GF-D8 (cell line): ENCODE measurements at regions not wholly inside any gene's neighbourhood (a gene's known extent, or its start where the extent isn't known, plus 50 kb on each side); places are given as distances from the start of the nearest gene placed in this dataset.

Experiments used
- DNase-seq: peaks from one replicate; lab custom pipeline; 2025; lab: John Stamatoyannopoulos, UW

- DNase-seq: no peak
Measured at GRCh38 chr5:71865665-71866320, 146.7 kb downstream of the CARTPT start.

- DNase-seq: no peak
Measured at GRCh38 chr5:71872311-71872864, 153.3 kb downstream of the CARTPT start.

GRCh38 chr5:71873191-71873591, 154.1 kb downstream of the CARTPT start:
- no peak for DNase-seq

DNA sequence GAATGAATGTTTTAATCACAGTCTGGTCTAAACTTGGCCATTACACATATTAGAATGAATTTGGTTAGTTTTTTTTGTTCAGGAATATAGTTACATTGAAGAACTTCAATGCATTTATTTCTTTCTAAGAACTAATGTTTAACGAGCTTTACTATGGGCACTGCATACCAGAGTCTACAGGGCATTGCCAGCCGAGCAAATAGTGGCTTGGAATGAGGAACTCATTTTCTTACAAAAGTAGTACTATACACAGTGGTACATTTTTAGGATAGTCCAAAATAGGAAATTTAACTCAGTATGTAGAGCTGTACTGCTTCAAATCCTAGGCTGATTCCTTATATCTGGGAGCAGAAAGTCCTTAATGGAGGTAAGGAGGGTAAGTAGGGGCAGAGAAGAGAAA, 155.4 kb downstream of the CARTPT start:
- no peak for DNase-seq

GRCh38 chr5:71877511-71877910, 158.4 kb downstream of the CARTPT start:
- DNase-seq: no peak

DNA sequence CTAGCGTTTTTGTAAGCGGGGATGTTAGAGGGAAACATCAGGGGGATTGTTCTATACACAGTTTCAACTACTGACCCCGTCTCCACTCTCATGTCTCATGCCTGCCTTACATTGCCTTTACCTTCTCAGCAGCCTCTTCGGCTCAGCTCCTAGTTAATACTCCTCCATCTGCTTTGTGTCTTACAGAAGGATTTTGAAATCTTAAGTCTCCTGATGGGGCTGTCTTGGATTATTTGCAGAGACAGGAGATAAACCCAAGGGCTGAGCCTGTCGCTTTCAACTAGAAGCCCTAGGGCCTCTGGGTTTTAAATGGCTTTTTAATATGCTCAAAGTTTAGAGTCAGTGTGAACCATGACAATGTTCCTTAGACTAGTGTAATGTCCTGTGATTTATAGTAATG, 161.5 kb downstream of the CARTPT start:
- no peak for DNase-seq

GRCh38 chr5:71882826-71883741, 164.0 kb downstream of the CARTPT start:
- DNase-seq: no peak

- no peak for DNase-seq
Measured at GRCh38 chr5:71883742-71884103, 164.6 kb downstream of the CARTPT start.

DNA sequence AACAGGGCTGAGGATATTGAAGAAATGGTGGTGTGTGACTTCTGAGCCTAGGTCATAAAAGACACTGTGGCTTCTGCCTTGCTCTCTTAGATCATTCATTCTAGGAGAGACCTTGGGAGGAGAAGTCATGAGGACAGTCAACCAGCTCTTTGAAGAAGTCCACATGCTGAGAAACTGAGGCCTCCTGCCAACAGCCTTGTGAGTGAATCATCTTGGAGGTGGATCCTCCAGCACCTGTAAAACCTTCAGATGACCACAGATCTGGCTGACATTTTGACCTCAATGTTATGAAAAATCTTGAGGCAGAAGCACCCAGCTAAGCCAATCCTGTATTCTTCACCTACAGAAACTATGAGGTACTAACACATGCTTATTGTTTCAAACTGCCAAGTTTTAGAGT, 165.9 kb downstream of the CARTPT start:
- no peak for DNase-seq

DNA sequence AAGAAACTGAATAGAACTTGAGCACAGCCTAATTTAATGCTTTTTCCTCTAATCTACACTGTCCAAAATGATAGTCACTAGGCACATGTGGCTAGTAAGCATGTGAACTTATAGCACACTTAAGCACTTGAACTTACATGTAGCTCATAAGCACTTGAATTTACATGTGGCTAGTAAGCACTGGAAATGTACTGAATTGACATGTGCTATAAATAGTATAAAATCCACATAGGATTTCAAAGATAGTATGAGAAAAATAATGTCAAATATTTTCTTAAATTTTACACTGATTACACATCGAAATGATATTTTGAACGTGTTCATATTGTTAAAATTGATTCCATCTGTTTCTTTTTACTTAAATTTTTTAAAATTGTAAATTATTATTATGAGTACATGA, 167.3 kb downstream of the CARTPT start:
- no peak for DNase-seq

DNA sequence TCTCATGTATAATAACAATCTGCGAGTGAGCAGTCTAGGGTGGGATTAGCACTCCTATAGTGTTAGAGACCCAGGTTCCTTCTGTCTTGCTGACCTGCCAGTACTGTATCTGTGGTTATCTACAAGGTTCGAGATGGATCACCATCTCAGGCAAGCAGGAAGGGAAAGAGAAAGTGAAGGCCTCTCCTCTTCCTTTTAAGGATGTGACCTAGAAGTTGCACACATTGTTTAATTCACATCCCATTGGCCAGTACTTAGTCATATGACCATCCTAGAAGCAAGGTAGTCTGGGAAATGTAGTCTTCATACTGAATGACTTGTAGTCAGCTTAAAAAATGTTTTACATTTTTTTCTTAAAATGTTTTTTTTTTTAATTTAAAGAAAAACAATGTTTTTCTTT, 168.6 kb downstream of the CARTPT start:
- DNase-seq: no peak

DNA sequence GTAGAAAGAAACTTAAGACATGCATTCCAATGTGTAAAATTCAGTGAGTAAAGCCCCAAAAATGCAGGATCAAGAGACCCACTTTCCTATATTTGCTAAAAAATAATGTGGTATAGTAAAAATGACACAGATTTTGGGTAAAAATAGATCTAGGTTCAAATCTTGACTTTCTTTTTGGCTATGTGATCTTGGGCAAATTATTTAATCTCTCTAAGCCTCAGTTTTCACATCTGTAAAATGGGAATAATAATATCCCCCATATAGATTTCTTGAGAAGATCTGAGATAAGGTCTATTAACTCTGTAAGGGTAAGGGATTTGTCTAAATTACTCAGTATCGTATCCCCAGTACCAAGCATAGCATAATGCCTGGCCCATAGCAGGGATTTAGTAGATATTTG, 172.3 kb downstream of the CARTPT start:
- no peak for DNase-seq

DNA sequence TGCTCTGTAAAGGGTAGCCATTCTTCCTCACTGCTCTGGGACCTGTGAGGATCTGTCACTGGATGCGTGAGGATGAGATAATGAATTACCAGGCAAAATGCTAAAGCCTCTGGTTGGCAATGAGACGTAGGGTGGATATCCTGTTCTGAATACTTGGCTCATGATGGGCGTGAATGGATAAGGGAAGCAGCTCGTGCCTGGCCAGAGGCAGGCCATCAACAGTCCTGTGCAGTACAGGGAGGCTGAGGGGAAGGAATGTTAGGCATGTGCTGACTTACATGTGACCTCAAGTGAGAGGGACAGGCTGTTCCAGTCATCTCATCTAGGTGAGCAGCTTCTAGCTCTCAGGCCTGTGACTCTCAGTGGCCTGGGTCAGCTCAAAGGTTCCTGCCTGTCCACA, 172.8 kb downstream of the CARTPT start:
- no peak for DNase-seq

DNA sequence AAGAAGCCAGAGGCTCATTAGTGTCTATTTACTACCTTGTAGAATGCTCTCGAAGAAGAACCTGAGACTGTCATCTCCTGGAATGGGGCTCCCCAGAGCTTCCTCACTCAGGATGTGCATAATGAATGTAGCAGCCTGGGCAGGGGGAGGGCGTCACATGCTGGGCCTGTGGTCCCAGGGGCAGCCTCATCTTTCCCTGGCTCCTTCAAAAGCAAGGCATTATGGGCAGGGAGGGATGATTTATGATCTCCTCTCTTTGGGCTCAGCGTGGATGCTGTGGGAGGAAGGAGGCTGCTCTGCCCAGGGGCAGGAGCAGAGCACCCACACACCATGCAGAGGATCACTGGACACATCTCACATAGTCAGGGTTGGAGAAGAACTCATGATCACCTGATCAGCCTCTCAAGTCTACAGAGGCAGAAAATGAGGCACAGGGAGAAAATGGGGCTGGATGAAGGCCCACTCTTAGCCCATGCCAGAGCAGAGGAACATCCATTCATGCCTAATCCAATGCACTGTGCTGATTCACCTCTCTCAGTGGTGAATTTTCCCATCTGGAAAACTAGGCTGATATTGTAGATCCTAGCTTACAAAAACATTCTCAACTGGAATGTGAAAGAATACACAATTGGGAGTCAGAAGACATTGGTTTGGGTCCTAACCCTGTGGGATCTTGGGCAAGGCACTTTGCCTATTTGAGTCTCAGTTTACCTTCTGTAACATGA, 173.7 kb downstream of the CARTPT start:
- DNase-seq: no peak

DNA sequence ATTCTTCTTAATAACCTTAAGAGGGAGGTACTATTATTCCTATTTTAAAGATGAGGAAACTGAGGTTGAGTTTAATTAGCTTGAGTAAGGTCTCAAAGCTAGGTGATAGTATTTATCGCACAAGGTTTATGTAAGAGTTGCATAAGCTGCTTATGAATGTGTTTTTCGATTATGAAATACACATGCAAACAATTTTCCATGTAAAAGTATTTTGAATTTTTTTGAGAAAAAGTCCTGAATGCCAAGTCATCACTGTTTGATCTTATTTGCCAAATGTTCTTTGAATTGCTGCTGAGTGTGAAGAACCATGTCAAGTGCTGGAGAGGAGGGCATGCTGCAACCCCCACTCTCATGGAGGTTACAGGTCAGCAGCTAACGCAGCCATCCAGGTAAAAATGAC, 174.4 kb downstream of the CARTPT start:
- no peak for DNase-seq

GRCh38 chr5:71894091-71894490, 175.0 kb downstream of the CARTPT start:
- no peak for DNase-seq

GRCh38 chr5:71895546-71895945, 176.5 kb downstream of the CARTPT start:
- DNase-seq: no peak

DNA sequence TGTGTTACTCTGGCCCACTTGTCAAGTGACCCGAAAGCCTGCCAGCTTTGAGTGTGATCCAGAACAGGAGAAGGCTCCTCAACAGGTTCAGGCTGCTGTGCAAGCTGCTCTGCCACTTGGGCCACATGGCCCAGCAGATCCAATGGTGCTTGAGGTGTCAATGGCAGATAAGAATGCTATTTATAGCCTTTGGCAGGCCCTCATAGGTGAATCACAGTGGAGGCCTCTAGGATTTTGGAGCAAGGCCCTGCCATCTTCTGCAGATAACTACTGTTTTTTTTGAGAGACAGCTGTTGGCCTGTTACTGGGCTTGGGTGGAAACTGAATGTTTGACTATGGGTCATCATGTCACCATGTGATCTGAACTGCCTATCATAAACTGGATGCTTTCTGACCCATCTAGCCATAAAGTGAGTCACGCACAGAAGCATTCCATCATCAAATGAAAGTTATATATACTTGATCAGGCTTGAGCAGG, 180.8 kb downstream of the CARTPT start:
- no peak for DNase-seq

GRCh38 chr5:71903808-71904207, 184.7 kb downstream of the CARTPT start:
- DNase-seq: no peak

- no peak for DNase-seq
Measured at GRCh38 chr5:71904852-71905251, 185.8 kb downstream of the CARTPT start.

DNA sequence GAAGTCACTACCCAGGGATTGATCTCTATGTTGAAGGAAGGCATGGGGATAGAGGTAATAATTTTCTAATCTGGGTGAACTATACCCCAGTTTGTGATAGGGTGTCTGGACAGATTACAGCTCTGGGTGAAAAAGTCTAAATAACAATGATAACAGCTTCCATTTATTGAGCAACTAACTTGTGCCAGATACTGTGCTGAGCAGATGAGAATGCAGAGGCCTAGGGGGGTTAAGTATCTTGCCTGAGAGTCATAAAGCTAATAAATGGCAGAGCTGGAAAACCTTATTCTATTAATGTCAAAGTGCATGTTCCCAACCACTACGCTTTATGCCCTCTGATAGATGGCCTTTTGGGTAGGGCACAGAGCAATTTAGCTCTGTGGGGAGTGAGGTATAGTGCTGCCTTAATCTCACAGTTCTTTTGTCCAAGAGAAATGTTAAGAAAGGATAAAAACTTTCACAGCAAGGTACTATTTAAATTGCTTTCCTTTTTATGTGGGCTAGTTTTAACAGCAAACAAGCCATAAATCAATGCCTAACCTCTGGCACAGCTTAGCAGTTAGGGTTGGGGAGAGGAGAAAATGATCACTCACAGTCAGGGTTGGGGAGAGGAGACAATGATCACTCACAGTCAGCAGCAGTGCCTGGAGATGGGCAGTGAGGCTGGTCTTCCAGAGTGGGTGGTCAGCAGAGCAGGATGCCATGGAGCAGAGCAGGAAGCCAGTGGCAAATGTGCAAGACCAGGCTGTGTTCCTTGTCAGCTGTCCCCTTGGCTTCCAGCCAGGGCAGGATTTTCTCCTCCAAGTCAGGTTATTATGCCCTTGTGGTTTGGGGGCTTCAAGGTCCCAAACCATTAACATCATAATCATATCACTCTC, 187.0 kb downstream of the CARTPT start:
- DNase-seq: no peak
